Thyroid gland (tissue), 4 donors: ENCODE measurements at regions not wholly inside any gene's neighbourhood (a gene's known extent, or its start where the extent isn't known, plus 50 kb on each side); places are given as distances from the start of the nearest gene placed in this dataset.

ENCODE experiments used
- CTCF ChIP-seq, 6 experiments: fragments of 200-600 bp in 3 of 6; fragments of 450-650 bp in 3 of 6; sonication (generic) in 3 of 6; IDR thresholded peaks; one replicate each; pipeline ENCODE4 v1.5.1; 2016 to 2019; ENCODE audit warnings: antibody characterized with exemption in 6 of 6, mild to moderate bottlenecking in 2 of 6, inconsistent platforms in 1 of 6, moderate library complexity in 1 of 6
- POLR2A ChIP-seq, 2 donors: fragments of 450-650 bp; IDR thresholded peaks; one replicate each; pipeline ENCODE4 v1.6.1; 2017; ENCODE audit warnings: antibody characterized with exemption in 2 of 2, mild to moderate bottlenecking in 2 of 2, moderate library complexity in 1 of 2

- TF ChIP-seq CTCF (IDR thresholded peaks at IDR 0.05) = no peak
- no peak for TF ChIP-seq POLR2A (IDR thresholded peaks at IDR 0.05)
Measured at GRCh38 chr4:59094505-59094904, 1984.3 kb upstream of the IGFBP7 start.
